Upper lobe of left lung (tissue), 6 donors: ENCODE measurements at regions not wholly inside any gene's neighbourhood (a gene's known extent, or its start where the extent isn't known, plus 50 kb on each side); places are given as distances from the start of the nearest gene placed in this dataset.

Experiments
- ATAC-seq, 2 donors: fragments of 200-7000 bp; cut with Tn5 transposase; one replicate each; pipeline ENCODE4 v1.9.1; 2022; ENCODE audit warnings: mild to moderate bottlenecking in 2 of 2, moderate library complexity in 2 of 2; ENCODE audit not compliant: low FRiP score in 2 of 2
- DNase-seq, 2 donors: peaks; one replicate each; pipeline ENCODE4 v3.0.0-alpha.2; 2019 to 2020
- H3K27ac ChIP-seq, 4 donors: fragments of 200-600 bp; sonication (generic); one replicate each; pipeline ENCODE4 v1.5.1; 2016 to 2019
- H3K27me3 ChIP-seq, 4 donors: fragments of 200-600 bp; sonication (generic); one replicate each; pipeline ENCODE4 v1.5.1; 2017 to 2019
- H3K36me3 ChIP-seq, 4 donors: fragments of 200-600 bp; sonication (generic); one replicate each; pipeline ENCODE4 v1.5.1; 2016 to 2019
- H3K4me1 ChIP-seq, 4 donors: fragments of 200-600 bp; sonication (generic); one replicate each; pipeline ENCODE4 v1.5.1; 2018 to 2019
- H3K4me3 ChIP-seq, 4 donors: fragments of 200-600 bp; sonication (generic); one replicate each; pipeline ENCODE4 v1.5.1; 2017 to 2019; ENCODE audit warnings: mild to moderate bottlenecking in 2 of 4, moderate library complexity in 1 of 4
- H3K9me3 ChIP-seq, 4 donors: fragments of 200-600 bp; sonication (generic); one replicate each; pipeline ENCODE4 v1.5.1; 2018 to 2019
- CTCF ChIP-seq, 6 experiments: fragments of 450-650 bp in 4 of 6; fragments of 200-600 bp in 2 of 6; sonication (generic) in 2 of 6; IDR thresholded peaks; one replicate each; pipeline ENCODE4 v1.5.1; 2016 to 2019; ENCODE audit warnings: antibody characterized with exemption in 6 of 6
- EP300 ChIP-seq, 4 donors: sonication (generic); formaldehyde crosslinking; IDR thresholded peaks; one replicate each; pipeline ENCODE4 v1.5.1; 2017; ENCODE audit warnings: antibody characterized with exemption in 4 of 4, control low read depth in 2 of 4
- POLR2A ChIP-seq, 4 donors: fragments of 450-650 bp; IDR thresholded peaks; one replicate each; pipeline ENCODE4 v1.5.1; 2016 to 2017; ENCODE audit warnings: antibody characterized with exemption in 4 of 4, mild to moderate bottlenecking in 2 of 4
- POLR2AphosphoS5 ChIP-seq, 2 donors: sonication (generic); formaldehyde crosslinking; IDR thresholded peaks; one replicate each; pipeline ENCODE4 v1.5.1; 2017; ENCODE audit warnings: antibody characterized with exemption in 2 of 2
- WGBS, 2 donors: methylation state at CpG; one replicate each; pipeline ENCODE4 v1.1.5; 2017 to 2018; 5-methylcytosine and 5-hydroxymethylcytosine counted together
- donor health status: DM: no; HTN: no; CAD: no; lungs with moderate emphysema.
- donor health status: DM: no; HTN: yes; CAD: no; lungs with severe emphysema.

GRCh38 chr2:198307093-198307492 is 502.7 kb downstream of the PLCL1 start:
- TF ChIP-seq POLR2AphosphoS5 (IDR thresholded peaks at IDR 0.05) (no peak), POLR2A (IDR thresholded peaks at IDR 0.05) (no peak), EP300 (IDR thresholded peaks at IDR 0.05) (no peak), CTCF (IDR thresholded peaks at IDR 0.05) (no peak)
- Histone ChIP-seq H3K4me1 (no peaks in the 10 kb centered on the region), H3K9me3 (no peaks in the 10 kb centered on the region), H3K36me3 (no peaks in the 10 kb centered on the region), H3K4me3 (no peak overlapping the region), H3K27ac (no peak overlapping the region), H3K27me3 (no peaks in the 10 kb centered on the region)
- DNase-seq (no peak), ATAC-seq (no peak)
- WGBS, 2 donors = 76 to 93% methylated on average over 3 of the region's 3 CpGs

- DNase-seq (no peak), ATAC-seq (no peak)
- TF ChIP-seq POLR2A (IDR thresholded peaks at IDR 0.05) = no peak
- no peak for TF ChIP-seq CTCF (IDR thresholded peaks at IDR 0.05)
- TF ChIP-seq POLR2AphosphoS5 (IDR thresholded peaks at IDR 0.05) = no peak
- no peak for TF ChIP-seq EP300 (IDR thresholded peaks at IDR 0.05)
- Histone ChIP-seq H3K36me3 (no peaks in the 10 kb centered on the region), H3K9me3 (no peaks in the 10 kb centered on the region), H3K27ac (no peak overlapping the region), H3K4me1 (no peaks in the 10 kb centered on the region), H3K4me3 (no peak overlapping the region), H3K27me3 (no peaks in the 10 kb centered on the region)
- WGBS, 2 donors = 68 to 74% methylated on average over 4 of the region's 4 CpGs
Observed at GRCh38 chr2:198304859-198305258, 500.5 kb downstream of the PLCL1 start.

- Histone ChIP-seq H3K27ac (no peak overlapping the region), H3K27me3 (no peaks in the 10 kb centered on the region), H3K9me3 (no peaks in the 10 kb centered on the region), H3K36me3 (no peaks in the 10 kb centered on the region), H3K4me1 (no peaks in the 10 kb centered on the region), H3K4me3 (no peak overlapping the region)
- WGBS, 2 donors = 49 to 54% methylated on average over 2 of the region's 2 CpGs
- ATAC-seq (no peak), DNase-seq (no peak)
- TF ChIP-seq EP300 (IDR thresholded peaks at IDR 0.05) (no peak), POLR2AphosphoS5 (IDR thresholded peaks at IDR 0.05) (no peak), POLR2A (IDR thresholded peaks at IDR 0.05) (no peak), CTCF (IDR thresholded peaks at IDR 0.05) (no peak)
Observed at GRCh38 chr2:198297350-198297749, 493.0 kb downstream of the PLCL1 start.

GRCh38 chr2:198296665-198297308 is 492.4 kb downstream of the PLCL1 start:
- H3K9me3 ChIP-seq = no peaks in the 10 kb centered on the region
- no peaks in the 10 kb centered on the region for H3K36me3 ChIP-seq
- ATAC-seq = peak in 1 of 2 donors; percentile 85
- WGBS, 2 donors = 1% methylated on average over 8 of the region's 8 CpGs
- DNase-seq = peak in 1 of 2 donors; percentile 26
- H3K27ac ChIP-seq = no peak overlapping the region
- no peak overlapping the region for H3K4me3 ChIP-seq
- H3K27me3 ChIP-seq = no peaks in the 10 kb centered on the region
- no peaks in the 10 kb centered on the region for H3K4me1 ChIP-seq
- TF ChIP-seq POLR2AphosphoS5 (IDR thresholded peaks at IDR 0.05) (no peak), EP300 (IDR thresholded peaks at IDR 0.05) (no peak), POLR2A (IDR thresholded peaks at IDR 0.05) (no peak), CTCF (IDR thresholded peaks at IDR 0.05) (peak; percentile 39 to 71 (median 64))

- H3K4me3 ChIP-seq = no peak overlapping the region
- no peaks in the 10 kb centered on the region for H3K27me3 ChIP-seq
- no peak for ATAC-seq
- no peak for TF ChIP-seq POLR2A (IDR thresholded peaks at IDR 0.05)
- TF ChIP-seq CTCF (IDR thresholded peaks at IDR 0.05) = no peak
- no peak for TF ChIP-seq POLR2AphosphoS5 (IDR thresholded peaks at IDR 0.05)
- no peak for TF ChIP-seq EP300 (IDR thresholded peaks at IDR 0.05)
- no peaks in the 10 kb centered on the region for H3K9me3 ChIP-seq
- WGBS, 2 donors = 54 to 55% methylated on average over 1 of the region's 1 CpG
- no peak overlapping the region for H3K27ac ChIP-seq
- no peaks in the 10 kb centered on the region for H3K4me1 ChIP-seq
- H3K36me3 ChIP-seq = no peaks in the 10 kb centered on the region
- DNase-seq = no peak
Observed at GRCh38 chr2:198293281-198293680, 488.9 kb downstream of the PLCL1 start.
